Hypothalamus (tissue), 51 donors: ENCODE measurements at regions not wholly inside any gene's neighbourhood (a gene's known extent, or its start where the extent isn't known, plus 50 kb on each side); places are given as distances from the start of the nearest gene placed in this dataset.
"Not testable (repeated sequence)": the region's sequence is repeated elsewhere in the genome, so short reads cannot be mapped to it uniquely, and the experiment has no call there.

ENCODE experiments used
- DNase-seq, 51 donors: peaks; one replicate each; lab custom pipeline; 2025; lab: John Stamatoyannopoulos, UW

- DNase-seq = no peak
Observed at GRCh38 chr6:135644394-135644793, 146.9 kb upstream of the AHI1 start.

DNA sequence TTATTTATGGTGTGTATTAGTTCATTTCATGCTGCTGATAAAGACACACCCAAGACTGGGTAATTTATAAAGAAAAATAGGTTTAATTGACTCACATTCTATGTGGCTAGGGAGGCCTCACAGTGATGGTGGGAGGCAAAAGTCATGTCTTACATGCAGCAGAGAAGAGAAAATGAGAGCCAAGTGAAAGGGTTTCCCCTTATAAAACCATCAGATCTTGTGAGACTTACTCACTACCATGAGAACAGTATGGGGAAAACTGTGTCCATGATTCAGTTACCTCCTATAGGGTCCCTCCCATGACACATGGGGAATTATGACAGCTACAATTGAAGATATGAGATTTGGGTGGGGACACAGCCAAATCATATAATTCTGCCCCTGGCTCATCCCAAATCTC lies 150.0 kb upstream of the AHI1 start:
- DNase-seq = no peak

DNA sequence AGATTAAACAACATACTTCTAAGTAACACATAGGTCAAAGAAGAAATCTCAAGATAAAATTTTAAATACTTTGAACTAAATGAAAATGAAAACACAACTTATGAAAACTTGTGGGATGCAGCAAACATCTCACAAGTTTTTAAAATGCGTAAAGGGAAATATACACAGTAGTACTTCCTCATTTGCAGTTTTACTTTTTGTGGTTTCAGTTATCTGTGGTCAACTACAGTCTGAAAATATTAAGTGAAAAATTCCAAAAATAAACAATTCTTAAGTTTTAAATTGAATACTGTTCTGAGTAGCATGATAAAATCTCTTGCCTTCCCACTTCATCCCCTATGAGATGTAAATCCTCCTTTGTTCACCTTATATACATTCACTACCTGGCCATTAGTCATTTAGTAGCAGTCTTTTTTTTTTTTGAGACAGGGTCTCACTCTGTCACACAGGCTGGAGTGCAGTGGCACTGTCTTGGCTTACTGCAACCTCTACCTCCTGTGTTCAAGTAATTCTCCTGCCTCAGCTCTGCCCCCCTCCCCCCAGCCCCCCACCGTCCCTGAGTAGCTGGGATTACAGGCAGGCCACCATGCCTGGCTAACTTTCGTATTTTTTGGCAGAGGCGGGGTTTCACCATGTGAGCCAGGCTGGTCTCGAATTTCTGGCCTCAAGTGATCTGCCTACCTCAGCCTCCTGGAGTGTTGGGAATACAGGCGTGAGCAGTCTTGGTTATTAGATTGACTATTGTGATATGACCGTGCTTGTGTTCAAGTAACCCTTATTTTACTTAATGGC lies 154.6 kb upstream of the AHI1 start:
- DNase-seq = no peak

DNA sequence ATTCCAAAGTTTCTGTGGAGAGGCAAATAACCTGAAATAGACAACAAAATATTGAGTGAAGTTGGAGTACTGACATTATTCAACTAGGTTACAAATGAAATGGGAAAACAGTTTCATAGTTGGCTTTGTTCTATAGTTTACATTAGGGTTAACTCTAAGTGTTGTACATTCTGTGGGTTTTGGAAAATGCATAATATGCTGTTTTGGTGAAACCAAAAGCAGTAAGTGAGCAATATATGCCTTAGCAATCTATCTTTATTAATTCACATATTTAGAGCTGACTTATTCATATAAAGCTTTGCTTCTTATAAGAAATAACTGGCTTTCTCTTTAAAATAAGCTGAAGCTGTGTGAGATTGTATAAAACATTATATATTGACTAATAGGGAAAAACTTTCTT lies 157.5 kb upstream of the AHI1 start:
- DNase-seq = no peak

- DNase-seq = peak in 1 of 51 donors; percentile 3
Observed at GRCh38 chr6:135657207-135657606, 159.7 kb upstream of the AHI1 start.

- no peak for DNase-seq
Observed at GRCh38 chr6:135658481-135658880, 160.9 kb upstream of the AHI1 start.

- DNase-seq = no peak
Observed at GRCh38 chr6:135658916-135659315, 161.4 kb upstream of the AHI1 start.

GRCh38 chr6:135664527-135664926 lies 167.0 kb upstream of the AHI1 start:
- no peak for DNase-seq

- no peak for DNase-seq
Observed at GRCh38 chr6:135665935-135666334, 168.4 kb upstream of the AHI1 start.

DNA sequence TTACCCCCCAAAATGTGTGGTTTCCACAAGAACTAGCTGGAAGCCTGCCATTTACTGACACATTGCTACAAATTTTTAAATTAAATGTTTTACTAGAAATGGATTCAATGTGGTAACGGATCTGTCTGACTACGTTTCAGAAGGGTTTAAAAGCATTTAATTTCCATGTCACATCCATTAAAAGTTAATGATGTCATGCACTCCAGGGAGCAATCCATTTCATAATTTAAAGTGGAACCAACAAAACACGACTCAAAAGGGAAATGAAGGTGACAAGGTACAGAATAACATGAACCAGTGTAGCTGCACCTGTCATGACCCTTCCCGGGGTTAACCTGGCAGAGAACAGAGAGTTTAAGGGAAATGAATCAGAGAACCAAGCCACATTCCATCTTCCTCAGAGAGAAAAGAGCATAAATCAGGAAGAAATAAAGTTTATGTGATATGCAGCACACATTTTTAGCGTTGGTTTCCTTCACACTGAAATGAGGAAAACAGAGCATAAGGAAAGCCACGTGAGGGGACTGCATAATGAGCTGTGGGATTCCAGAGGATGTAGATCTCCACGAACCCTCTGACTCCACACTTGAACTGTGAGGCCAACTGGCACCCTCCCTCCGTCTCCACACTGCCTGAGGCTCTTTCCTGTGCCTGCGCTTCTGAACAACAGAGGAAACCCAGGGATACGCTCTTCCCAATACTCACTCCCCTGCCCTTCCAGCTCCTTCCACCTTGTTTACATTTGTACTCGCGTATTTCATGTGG lies 170.3 kb upstream of the AHI1 start:
- DNase-seq = peak in 4 of 51 donors; percentile 1 to 17 (median 3)

- DNase-seq = no peak
Observed at GRCh38 chr6:135672256-135672655, 174.7 kb upstream of the AHI1 start.

DNA sequence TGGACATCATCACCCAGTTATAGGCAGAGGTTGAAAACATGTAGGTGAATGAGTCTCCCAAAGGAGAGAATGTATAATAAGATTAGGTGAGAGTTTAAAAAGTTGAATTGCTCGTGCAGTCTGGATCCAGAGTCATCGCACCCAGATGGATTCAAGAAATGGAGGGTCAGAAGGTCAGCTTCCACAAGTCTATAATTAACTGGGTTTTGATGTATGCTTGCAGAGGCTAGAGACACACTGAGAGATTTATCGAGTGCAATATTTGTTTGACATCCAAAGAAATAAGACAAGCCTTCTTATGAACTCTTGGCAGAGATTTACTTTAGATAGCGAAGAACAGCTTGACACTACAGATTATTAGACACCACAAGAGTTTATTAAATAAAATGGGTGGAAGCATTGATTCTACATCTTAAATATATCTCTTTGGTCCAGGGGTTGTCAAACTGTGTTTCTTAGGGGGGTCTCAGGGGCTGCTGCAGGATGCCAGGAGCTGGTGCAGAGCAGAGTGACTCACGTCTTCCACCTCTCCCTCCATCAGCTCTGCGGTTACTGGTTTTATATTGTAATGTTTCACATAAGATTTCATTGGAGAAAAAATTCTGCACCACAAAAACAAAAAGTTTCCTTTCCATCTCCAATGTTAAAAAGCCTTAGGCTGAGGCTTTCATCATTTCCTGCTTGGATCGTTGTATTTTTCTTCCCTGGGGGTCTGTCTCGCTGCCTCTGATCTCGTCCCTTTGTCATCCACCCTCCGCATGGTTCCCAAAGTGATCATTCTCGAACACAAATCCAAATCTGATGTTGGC lies 176.2 kb upstream of the AHI1 start:
- no peak for DNase-seq

GRCh38 chr6:135675026-135675425 lies 176.5 kb upstream of the PDE7B start:
- no peak for DNase-seq

GRCh38 chr6:135675862-135676261 lies 175.6 kb upstream of the PDE7B start:
- peak in 1 of 51 donors; percentile 35 for DNase-seq

- DNase-seq = peak in 3 of 51 donors; percentile 1 to 3 (median 1)
Observed at GRCh38 chr6:135680964-135681913, 170.3 kb upstream of the PDE7B start.

DNA sequence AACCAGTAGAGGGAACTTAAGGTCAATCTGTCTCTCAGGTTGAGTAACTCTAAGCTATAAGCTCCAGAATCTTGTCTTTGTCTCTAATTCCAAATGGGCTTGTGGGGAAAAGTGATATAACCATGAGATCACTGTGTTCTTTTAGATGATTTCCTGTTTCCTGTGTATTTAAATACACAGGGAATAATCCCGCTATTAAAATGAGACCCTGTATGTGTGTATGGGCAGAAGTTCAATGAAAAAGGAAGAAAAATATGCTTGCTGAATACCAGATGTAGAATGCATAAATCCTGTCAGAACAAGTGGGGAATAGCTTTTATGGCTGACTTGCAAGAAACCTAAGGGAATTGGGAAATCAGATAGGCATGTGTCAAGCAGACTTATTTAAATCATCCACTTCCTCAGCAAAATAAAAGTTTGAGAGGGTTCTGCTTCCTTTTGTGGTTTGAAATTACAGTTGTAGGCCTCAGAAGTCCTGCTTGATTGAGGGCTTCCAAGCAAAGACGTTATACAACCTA lies 164.7 kb upstream of the PDE7B start:
- no peak for DNase-seq

DNA sequence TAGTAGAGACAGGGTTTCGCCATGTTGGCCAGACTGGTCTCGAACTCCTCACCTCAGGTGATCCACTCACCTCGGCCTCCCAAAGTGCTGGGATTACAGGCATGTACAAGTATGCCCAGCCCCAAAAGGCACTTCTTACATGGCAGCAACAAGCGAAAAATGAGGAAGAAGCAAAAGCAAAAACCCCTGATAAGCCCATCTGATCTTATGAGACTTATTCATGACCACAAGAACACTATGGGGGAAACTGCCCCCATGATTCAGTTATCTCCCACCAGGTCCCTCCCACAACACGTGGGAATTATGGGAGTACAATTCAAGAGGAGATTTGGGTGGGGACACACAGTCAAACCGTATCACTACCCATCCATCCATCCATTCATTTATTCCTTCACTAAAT lies 163.0 kb upstream of the PDE7B start:
- not testable (repeated sequence) for DNase-seq

DNA sequence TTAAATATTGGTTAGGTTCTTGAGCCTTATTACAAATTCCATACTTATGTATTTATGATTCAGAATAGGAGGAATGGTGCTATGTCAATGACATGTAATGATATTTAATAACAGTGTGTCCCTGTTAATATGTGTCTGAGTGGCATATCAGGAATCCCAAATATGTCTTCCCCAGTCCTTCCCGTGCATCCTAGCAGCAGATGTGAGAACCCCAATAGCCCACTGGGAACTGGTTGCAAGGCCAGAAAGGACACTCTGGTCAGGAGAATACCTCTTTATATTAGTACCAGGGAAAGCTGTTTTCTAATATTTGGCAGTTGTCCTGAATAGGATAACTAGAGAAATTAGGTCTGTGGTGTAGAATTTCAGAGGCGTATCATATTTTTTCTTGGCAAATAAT lies 159.1 kb upstream of the PDE7B start:
- DNase-seq = no peak

- no peak for DNase-seq
Observed at GRCh38 chr6:135693811-135694370, 157.6 kb upstream of the PDE7B start.
